ENCODE measurements at regions not wholly inside any gene's neighbourhood (a gene's known extent, or its start where the extent isn't known, plus 50 kb on each side); places are given as distances from the start of the nearest gene placed in this dataset.

DNA sequence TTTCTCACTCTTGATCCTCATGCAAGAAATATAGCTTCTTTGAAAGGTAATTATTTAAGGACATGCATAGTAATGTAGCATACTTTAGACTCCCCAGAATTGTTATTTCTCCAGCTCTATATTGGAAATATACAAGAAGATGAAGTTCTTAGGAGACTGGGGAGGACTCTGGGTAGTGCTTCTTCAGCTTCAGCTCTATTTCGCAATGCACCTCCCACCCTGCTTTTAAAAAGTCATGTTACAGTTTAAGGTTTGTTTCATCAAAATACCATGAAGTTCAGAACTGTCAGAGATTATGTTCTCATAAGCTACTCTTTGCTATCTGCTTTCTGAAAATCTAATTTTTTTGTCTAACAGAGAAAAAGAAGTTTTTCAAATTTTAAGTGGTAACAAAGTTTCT is 586.2 kb upstream of the ADGRL4 start:
- H3K9me3 ChIP-seq = no peaks in the 10 kb centered on the region
- no peaks in the 10 kb centered on the region for H3K36me3 ChIP-seq
- DNase-seq (ENCODE audit: low spot score) (no peak), ATAC-seq (ENCODE audit: insufficient number of reproducible peaks, low FRiP score, low read depth) (no peak)
- no peaks in the 10 kb centered on the region for H3K4me1 ChIP-seq (ENCODE audit: control insufficient read depth in 1 of 2, low read depth in 2 of 2)
- no peaks in the 10 kb centered on the region for H3K27me3 ChIP-seq (replicated peaks; ENCODE audit: insufficient read depth)
- H3K27ac ChIP-seq = no peak overlapping the region
- TF ChIP-seq CTCF (IDR thresholded peaks at IDR 0.05) = no peak
- H3K4me3 ChIP-seq = no peak overlapping the region

DNA sequence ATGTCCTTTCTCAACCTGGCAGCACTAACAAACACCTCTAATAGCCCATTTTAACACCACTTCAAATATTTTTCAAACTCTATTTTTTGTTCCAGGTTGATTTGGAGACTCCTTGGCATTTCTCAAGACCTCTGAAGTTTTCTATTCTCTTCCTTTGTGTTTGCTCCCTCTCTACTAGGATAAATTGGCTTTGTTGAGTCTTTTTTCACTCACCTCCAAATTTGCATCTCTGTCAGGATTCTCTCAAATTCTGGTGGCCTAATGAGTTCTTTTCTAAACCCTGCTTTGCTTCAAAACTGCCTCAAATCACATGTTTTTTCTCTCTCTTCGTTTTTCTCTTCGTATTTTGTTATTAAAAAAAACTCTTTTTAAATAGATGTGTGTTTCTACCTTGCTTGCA is 582.2 kb upstream of the ADGRL4 start:
- Histone ChIP-seq H3K9me3 (no peaks in the 10 kb centered on the region), H3K36me3 (no peaks in the 10 kb centered on the region), H3K27ac (no peak overlapping the region), H3K4me3 (no peak overlapping the region), H3K4me1 (ENCODE audit: control insufficient read depth in 1 of 2, low read depth in 2 of 2) (no peaks in the 10 kb centered on the region), H3K27me3 (replicated peaks; ENCODE audit: insufficient read depth) (no peaks in the 10 kb centered on the region)
- no peak for TF ChIP-seq CTCF (IDR thresholded peaks at IDR 0.05)
- DNase-seq (ENCODE audit: low spot score) (no peak), ATAC-seq (ENCODE audit: insufficient number of reproducible peaks, low FRiP score, low read depth) (no peak)

DNA sequence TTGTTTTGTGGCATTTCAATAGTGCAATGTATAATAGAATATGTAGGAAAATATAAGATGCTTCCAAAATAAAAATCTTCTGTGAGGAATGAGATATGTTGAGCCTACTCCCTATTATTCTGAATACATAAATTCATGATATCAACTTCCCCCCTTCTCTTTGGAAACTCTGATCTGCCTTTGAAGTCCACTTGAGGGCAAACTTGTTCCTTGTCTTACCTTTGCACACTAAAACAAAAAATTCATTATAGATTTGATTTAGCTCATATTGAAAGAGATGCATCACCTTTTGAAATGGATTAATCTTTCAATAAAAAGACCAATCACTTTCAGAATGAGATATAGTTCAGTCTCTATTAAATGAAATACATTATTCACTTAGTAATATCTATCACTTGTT is 580.7 kb upstream of the ADGRL4 start:
- Histone ChIP-seq H3K9me3 (no peaks in the 10 kb centered on the region), H3K36me3 (no peaks in the 10 kb centered on the region), H3K27me3 (replicated peaks; ENCODE audit: insufficient read depth) (no peaks in the 10 kb centered on the region), H3K4me3 (no peak overlapping the region), H3K27ac (no peak overlapping the region), H3K4me1 (ENCODE audit: control insufficient read depth in 1 of 2, low read depth in 2 of 2) (no peaks in the 10 kb centered on the region)
- DNase-seq (ENCODE audit: low spot score) = no peak
- no peak for TF ChIP-seq CTCF (IDR thresholded peaks at IDR 0.05)
- no peak for ATAC-seq (ENCODE audit: insufficient number of reproducible peaks, low FRiP score, low read depth)

DNA sequence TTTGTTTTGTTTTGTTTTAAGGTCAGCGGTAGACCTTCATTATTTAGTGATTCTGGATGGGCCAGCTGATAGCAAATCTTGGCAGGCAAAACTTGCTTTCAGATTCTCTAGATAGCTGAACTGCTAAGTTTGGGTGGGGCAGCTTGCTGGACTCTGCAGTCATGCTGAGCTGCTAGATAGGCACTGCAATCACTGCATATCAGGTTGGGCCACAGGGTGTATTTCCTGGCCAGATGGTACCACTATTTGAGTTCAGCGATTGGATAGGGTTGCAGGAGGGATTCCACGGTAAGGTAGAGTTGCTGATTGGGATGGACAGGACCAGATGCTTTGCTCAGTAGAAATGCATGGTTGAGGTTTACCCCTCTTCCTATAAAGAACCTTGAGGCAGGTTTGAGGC is 579.3 kb upstream of the ADGRL4 start:
- H3K27ac ChIP-seq = no peak overlapping the region
- no peaks in the 10 kb centered on the region for H3K4me1 ChIP-seq (ENCODE audit: control insufficient read depth in 1 of 2, low read depth in 2 of 2)
- no peaks in the 10 kb centered on the region for H3K9me3 ChIP-seq
- no peak for TF ChIP-seq CTCF (IDR thresholded peaks at IDR 0.05)
- no peaks in the 10 kb centered on the region for H3K36me3 ChIP-seq
- H3K4me3 ChIP-seq = no peak overlapping the region
- DNase-seq (ENCODE audit: low spot score) (no peak), ATAC-seq (ENCODE audit: insufficient number of reproducible peaks, low FRiP score, low read depth) (no peak)
- H3K27me3 ChIP-seq (replicated peaks; ENCODE audit: insufficient read depth) = no peaks in the 10 kb centered on the region

- Histone ChIP-seq H3K36me3 (no peaks in the 10 kb centered on the region), H3K4me3 (no peak overlapping the region), H3K4me1 (ENCODE audit: control insufficient read depth in 1 of 2, low read depth in 2 of 2) (no peaks in the 10 kb centered on the region), H3K27me3 (replicated peaks; ENCODE audit: insufficient read depth) (no peaks in the 10 kb centered on the region), H3K9me3 (no peaks in the 10 kb centered on the region), H3K27ac (no peak overlapping the region)
- no peak for DNase-seq (ENCODE audit: low spot score)
- TF ChIP-seq CTCF (IDR thresholded peaks at IDR 0.05) = no peak
- no peak for ATAC-seq (ENCODE audit: insufficient number of reproducible peaks, low FRiP score, low read depth)
Observed at GRCh38 chr1:79575424-79575823, 568.9 kb upstream of the ADGRL4 start.
